HG03103 (cell line): ENCODE measurements at regions not wholly inside any gene's neighbourhood (a gene's known extent, or its start where the extent isn't known, plus 50 kb on each side); places are given as distances from the start of the nearest gene placed in this dataset.

Experiments
- ATAC-seq: cut with Tn5 transposase; IDR thresholded peaks from one replicate; pipeline ENCODE4 v1.9.1; 2021; ENCODE audit warnings: low read depth; ENCODE audit not compliant: unreplicated experiment

GRCh38 chr11:43602670-43603069 lies 77.9 kb upstream of the HSD17B12 start:
- no peak for ATAC-seq

- no peak for ATAC-seq
Observed at GRCh38 chr11:43614214-43614613, 66.3 kb upstream of the HSD17B12 start.

GRCh38 chr11:43619863-43620505 lies 60.6 kb upstream of the HSD17B12 start:
- no peak for ATAC-seq

- no peak for ATAC-seq
Observed at GRCh38 chr11:43626798-43627197, 53.7 kb upstream of the HSD17B12 start.
